GM19455 (cell line): ENCODE measurements at regions not wholly inside any gene's neighbourhood (a gene's known extent, or its start where the extent isn't known, plus 50 kb on each side); places are given as distances from the start of the nearest gene placed in this dataset.

Experiments used
- ATAC-seq: cut with Tn5 transposase; IDR thresholded peaks from one replicate; pipeline ENCODE4 v1.9.1; 2021; ENCODE audit not compliant: unreplicated experiment

DNA sequence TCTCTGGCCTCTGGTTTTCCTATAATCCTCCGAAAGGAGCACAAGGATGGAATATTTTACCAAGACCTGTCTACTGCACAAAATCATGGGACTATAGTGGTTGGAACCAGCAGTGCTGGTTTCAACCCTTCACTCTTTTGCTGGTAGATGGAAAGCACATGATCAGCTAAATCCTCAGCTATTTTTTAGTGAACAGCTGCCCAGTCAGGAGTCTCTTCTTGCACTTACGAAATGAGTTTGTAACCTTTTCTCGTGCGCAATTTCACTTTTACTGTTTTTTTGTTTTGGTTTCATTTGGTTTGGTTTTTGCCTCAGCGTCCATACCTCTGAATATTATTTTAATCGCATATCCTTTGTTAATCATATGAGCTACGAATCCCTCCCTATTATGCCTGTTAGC, 418.5 kb upstream of the CPEB2 start:
- ATAC-seq, result no peak

GRCh38 chr4:14592950-14593349, 409.3 kb upstream of the CPEB2 start:
- ATAC-seq, result no peak

- no peak for ATAC-seq
Observed at GRCh38 chr4:14596028-14596427, 406.3 kb upstream of the CPEB2 start.

- ATAC-seq, result no peak
Observed at GRCh38 chr4:14596437-14596836, 405.8 kb upstream of the CPEB2 start.

GRCh38 chr4:14596904-14597303, 405.4 kb upstream of the CPEB2 start:
- no peak for ATAC-seq

- no peak for ATAC-seq
Observed at GRCh38 chr4:14602206-14602605, 400.1 kb upstream of the CPEB2 start.

DNA sequence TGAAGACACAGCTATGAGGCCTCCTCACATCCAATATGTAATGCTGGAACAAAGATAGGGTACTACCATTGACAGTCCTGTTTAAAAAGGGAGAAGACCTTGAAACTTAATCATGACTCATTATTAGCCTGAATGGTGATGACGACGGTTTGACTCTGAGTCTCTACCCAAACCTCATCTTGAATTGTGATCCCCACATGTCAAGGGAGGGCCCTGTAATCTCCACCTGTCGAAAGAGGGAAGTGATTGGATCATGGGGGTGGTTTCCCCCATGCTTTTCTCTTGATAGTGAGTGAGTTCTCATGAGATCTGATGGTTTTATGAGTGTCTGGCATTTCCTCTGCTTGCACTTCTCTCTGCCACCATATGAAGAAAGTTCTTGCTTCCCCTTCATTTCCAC, 395.3 kb upstream of the CPEB2 start:
- no peak for ATAC-seq

GRCh38 chr4:14607578-14607977, 394.7 kb upstream of the CPEB2 start:
- no peak for ATAC-seq

GRCh38 chr4:14608630-14609029, 393.7 kb upstream of the CPEB2 start:
- no peak for ATAC-seq

GRCh38 chr4:14614840-14615239, 387.4 kb upstream of the CPEB2 start:
- no peak for ATAC-seq

GRCh38 chr4:14615671-14616070, 386.6 kb upstream of the CPEB2 start:
- no peak for ATAC-seq

GRCh38 chr4:14620567-14621141, 381.6 kb upstream of the CPEB2 start:
- ATAC-seq, result no peak

GRCh38 chr4:14621731-14622463, 380.4 kb upstream of the CPEB2 start:
- ATAC-seq, result no peak

DNA sequence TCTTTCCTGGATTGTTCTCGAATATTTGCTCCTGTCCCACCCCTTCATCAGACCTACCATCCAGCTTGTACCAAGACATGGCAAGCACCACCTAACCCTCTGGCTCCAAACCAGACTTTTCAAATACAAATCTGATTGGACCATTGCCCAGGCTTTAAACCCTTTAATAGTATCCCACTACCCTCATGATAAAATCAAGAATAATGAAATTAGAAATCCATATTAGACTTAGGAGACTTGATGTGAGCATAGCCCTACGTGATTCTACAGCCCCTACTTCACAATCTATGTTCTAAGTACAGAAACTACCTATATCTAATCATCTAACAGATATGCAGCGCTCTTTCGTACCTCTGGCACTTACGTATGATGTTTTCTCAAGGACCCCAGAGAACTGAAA, 375.2 kb upstream of the CPEB2 start:
- no peak for ATAC-seq

DNA sequence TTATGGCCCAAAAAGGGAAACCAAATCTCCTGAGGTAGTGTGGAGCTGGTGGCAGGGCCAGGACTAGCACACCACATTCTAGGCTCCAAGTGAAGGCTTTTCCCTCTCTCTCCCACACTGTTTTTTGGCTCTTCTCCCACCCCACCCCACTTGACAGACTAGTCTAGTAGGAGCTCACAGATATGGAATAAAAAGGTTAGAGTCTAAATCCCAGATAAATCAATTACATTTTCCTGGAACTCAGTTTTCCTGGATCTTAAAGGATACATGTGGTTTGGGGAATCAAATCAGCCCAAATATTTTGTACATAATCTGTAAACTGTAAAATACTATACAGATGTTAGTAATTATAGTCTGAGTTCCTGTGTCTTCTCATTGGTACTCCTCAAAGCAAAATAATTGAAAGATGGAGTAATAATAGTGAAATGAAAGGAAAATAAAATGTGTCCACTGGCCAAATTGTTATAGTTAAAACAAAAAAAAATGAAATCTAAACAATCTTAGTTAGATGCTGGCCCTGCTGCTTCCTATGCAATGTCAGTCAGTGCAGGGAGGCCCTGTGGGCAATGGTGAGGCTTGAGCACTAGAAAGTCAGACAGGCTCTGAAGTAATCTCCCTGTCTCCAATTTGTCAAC, 370.4 kb upstream of the CPEB2 start:
- no peak for ATAC-seq

DNA sequence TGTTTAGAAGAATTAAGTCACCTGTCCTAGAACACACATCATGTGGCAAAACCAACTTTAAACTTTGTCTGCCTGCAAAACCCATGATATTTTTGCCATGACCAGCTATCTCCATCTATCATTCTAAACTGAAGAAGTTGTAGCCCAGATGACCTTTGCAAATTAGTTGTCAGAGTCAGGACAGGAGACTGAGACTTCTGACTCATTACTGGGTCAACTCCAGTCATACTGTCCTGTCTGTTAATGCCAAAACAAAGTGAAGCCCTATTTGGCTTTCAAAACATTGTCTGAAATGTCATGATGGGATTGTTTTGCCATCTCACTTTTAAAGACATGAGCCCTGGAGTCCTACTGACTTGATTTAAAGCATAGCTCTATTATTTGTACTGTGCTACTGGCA, 365.7 kb upstream of the CPEB2 start:
- ATAC-seq, result no peak

GRCh38 chr4:14640476-14640875, 361.8 kb upstream of the CPEB2 start:
- ATAC-seq, result no peak

DNA sequence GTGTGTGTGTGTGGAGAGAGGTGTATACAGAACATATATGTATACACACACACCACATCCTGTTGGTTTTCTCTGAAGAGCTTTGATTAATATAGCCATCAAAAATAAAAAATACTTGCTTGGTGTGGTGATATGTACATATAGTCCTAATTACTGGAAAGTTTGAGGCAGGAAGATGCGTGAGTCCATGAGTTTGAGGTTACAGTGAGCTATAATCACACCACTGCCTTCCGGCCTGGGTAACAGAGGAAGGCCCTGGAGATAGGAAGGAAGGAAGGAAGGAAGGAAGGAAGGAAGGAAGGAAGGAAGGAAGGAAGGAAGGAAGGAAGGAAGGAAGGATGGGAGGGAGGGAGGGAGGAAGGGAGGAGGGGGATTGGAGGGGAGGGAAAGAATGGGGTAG, 360.4 kb upstream of the CPEB2 start:
- no peak for ATAC-seq

GRCh38 chr4:14644580-14645282, 357.6 kb upstream of the CPEB2 start:
- ATAC-seq, result no peak

DNA sequence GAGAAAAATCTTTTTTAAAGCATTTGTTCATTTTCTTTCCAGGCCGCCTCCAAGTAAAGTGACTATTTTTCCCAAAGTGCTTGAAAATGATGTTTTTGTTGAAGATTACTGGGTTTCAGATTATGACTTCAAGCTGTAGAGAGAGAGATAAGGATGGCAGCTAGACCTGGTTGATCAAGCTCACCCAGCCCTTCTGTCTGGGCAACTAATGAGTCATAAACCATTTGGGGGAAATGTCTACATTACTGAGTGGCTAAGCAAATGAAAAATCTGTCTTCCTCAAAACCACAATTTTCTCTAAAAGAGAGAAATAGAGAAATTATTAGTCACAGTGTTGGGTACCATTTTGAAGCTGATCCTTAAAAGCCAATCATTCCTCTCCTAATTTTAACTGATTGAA, 355.4 kb upstream of the CPEB2 start:
- ATAC-seq, result no peak

GRCh38 chr4:14650127-14650526, 352.2 kb upstream of the CPEB2 start:
- ATAC-seq, result no peak

DNA sequence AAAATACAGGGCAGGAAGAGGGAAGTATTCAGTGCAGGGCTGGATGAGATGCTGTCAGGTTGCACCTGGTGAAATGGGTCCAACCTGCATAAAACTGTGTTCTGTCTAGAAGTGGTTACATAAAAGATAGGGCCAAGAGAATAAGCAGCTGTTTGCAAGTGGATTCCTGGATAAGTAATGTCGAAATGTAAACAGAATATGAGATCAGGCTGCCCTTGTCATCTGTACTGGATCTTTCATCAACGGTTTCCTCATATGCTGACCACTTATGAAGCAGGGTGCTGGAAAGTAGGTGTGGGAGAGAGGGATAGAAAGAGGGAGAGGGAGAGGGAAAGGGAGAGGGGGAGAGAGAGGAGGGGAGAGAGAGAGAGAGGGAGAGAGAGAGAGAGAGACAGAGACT, 349.8 kb upstream of the CPEB2 start:
- no peak for ATAC-seq
